ENCODE measurements at regions not wholly inside any gene's neighbourhood (a gene's known extent, or its start where the extent isn't known, plus 50 kb on each side); places are given as distances from the start of the nearest gene placed in this dataset.

- TF ChIP-seq POLR2AphosphoS5 (IDR thresholded peaks at IDR 0.05) (no peak), CTCF (IDR thresholded peaks at IDR 0.05) (no peak)
Observed at GRCh38 chr16:62105244-62105643, 69.0 kb upstream of the CDH8 start.
